ENCODE measurements at regions not wholly inside any gene's neighbourhood (a gene's known extent, or its start where the extent isn't known, plus 50 kb on each side); places are given as distances from the start of the nearest gene placed in this dataset.

DNA sequence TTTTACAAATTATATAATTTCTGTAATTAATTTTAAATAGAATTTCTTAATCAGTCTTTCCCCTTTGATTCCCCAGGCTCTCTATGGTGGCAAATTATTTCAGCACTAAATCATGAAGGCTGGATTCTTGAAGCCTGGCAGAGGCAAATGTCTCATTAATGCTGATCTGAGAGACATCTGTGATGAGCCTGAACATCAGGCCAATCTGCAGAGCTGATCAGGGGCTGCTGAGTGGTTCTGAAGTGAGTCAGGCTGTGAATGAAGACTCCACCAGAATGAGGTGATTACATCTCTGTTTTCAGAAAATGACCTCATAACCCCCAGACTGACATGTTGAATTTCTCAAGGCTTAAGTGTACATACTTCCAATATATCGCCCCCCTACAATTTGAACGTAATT is 124.2 kb upstream of the MIS18BP1 start:
- ATAC-seq (no peak), DNase-seq (no peak)
- ChIA-PET POLR2A (no interaction called here), CTCF (no interaction called here)
- no peak overlapping the region for H3K27ac Mint-ChIP-seq
- intact Hi-C loops (cut with DNase I, micrococcal nuclease), result no loop called here
- H3K9me3 Mint-ChIP-seq (ENCODE audit: low read depth), result no peaks in the 10 kb centered on the region
- no peaks in the 10 kb centered on the region for H3K4me1 Mint-ChIP-seq
- H3K36me3 Mint-ChIP-seq (ENCODE audit: low read depth), result no peaks in the 10 kb centered on the region
- no peaks in the 10 kb centered on the region for H3K27me3 Mint-ChIP-seq
- no peak overlapping the region for H3K4me3 Mint-ChIP-seq

DNA sequence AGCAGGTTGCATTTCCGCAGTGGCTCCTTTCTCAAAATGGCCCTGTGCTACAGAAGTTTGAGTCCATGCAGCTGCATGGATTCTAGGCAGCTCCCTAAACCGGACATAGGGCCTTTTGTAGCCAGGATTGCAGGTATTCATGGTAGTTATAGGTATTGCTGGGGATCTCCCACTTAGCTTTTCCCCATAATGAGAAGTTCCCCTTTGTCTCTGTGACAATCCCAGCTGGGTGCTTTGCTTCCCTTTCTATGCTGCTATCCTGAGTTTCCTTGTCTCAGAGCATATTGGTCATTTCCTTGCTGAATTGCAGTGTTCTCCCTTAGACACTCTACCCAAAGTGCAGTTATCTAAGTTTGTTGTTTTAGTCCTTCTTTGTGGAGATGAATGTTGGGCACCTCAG is 120.9 kb upstream of the MIS18BP1 start:
- no peaks in the 10 kb centered on the region for H3K9me3 Mint-ChIP-seq (ENCODE audit: low read depth)
- ChIA-PET POLR2A (no interaction called here), CTCF (no interaction called here)
- intact Hi-C loops (cut with DNase I, micrococcal nuclease), result no loop called here
- H3K4me1 Mint-ChIP-seq, result no peaks in the 10 kb centered on the region
- no peak overlapping the region for H3K27ac Mint-ChIP-seq
- no peaks in the 10 kb centered on the region for H3K36me3 Mint-ChIP-seq (ENCODE audit: low read depth)
- no peaks in the 10 kb centered on the region for H3K27me3 Mint-ChIP-seq
- H3K4me3 Mint-ChIP-seq, result no peak overlapping the region
- no peak for DNase-seq
- no peak for ATAC-seq

DNA sequence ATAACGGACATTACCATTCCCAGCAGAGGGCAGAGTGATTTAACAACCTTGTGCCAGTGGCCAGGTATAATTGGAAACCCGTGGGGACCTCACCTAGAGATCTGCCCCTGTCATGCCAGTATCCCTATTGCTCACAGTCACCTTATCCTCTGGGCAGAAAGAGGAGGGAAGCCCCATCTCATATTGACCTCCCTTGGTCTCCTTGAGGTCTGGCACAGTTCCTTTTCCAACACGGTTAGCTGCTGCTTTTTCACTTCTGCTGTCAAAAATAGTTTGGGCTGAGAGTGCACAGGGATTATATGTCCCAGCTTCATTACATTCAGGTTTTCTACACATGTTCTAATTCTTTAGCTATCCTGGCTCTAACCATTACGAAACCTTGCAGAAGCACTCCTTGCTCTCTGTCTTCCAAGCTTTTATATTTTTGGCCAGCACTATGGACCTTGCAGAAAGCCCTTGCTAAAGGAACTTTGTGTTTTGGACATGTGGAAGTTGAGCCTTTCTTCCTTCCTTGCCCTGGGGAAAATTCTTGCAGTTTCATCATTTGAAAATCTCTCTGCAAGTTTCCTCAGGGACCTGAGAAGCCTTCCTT is 111.7 kb upstream of the MIS18BP1 start:
- no peak overlapping the region for H3K27ac Mint-ChIP-seq
- intact Hi-C loops (cut with DNase I, micrococcal nuclease), result no loop called here
- no peaks in the 10 kb centered on the region for H3K27me3 Mint-ChIP-seq
- H3K4me1 Mint-ChIP-seq, result no peaks in the 10 kb centered on the region
- H3K9me3 Mint-ChIP-seq (ENCODE audit: low read depth), result no peaks in the 10 kb centered on the region
- ChIA-PET POLR2A (no interaction called here), CTCF (no interaction called here)
- DNase-seq (no peak), ATAC-seq (no peak)
- no peaks in the 10 kb centered on the region for H3K36me3 Mint-ChIP-seq (ENCODE audit: low read depth)
- no peak overlapping the region for H3K4me3 Mint-ChIP-seq

DNA sequence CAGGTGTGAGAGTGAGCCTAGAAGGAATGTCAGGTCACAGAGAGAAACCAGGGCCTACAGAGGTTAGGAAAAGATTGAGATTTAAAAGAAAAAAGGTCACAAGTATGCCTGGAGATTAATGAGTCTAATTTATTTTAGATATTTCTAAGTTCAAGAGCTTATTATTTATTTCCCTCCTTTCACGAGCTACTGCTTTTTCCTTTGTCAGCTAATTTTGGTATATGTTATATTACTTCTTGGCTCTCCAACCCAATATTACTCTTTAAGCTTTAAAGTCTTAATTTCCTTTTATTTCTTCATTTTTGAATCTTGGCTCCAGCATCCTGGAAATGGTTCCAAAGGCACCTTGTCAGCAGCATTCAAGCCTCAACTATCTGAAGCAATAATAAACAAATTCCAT is 109.5 kb upstream of the MIS18BP1 start:
- ChIA-PET POLR2A (no interaction called here), CTCF (no interaction called here)
- H3K9me3 Mint-ChIP-seq (ENCODE audit: low read depth), result no peaks in the 10 kb centered on the region
- H3K27me3 Mint-ChIP-seq, result no peaks in the 10 kb centered on the region
- no peak overlapping the region for H3K4me3 Mint-ChIP-seq
- no peak overlapping the region for H3K27ac Mint-ChIP-seq
- H3K36me3 Mint-ChIP-seq (ENCODE audit: low read depth), result no peaks in the 10 kb centered on the region
- intact Hi-C loops (cut with DNase I, micrococcal nuclease), result no loop called here
- DNase-seq (no peak), ATAC-seq (no peak)
- H3K4me1 Mint-ChIP-seq, result no peaks in the 10 kb centered on the region

DNA sequence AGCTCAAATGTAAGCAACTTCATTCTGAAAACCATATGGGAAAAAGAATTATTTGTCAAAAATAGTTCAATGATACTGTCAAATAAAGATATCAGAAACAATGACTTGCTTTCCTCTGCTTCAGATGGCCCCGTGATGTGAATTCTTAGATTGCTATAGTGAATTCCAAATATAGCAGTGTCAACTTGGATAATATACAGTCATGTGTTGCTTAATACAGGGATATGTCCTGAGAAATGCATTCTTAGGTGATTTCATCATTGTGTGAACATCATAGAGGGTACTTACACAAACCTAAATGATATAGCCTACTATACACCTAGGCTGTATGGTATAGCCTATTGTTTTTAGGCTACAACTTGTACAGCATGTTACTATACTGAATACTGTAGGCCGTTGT is 108.7 kb upstream of the MIS18BP1 start:
- no peaks in the 10 kb centered on the region for H3K27me3 Mint-ChIP-seq
- no peaks in the 10 kb centered on the region for H3K4me1 Mint-ChIP-seq
- no peak overlapping the region for H3K27ac Mint-ChIP-seq
- intact Hi-C loops (cut with DNase I, micrococcal nuclease), result no loop called here
- no peaks in the 10 kb centered on the region for H3K36me3 Mint-ChIP-seq (ENCODE audit: low read depth)
- DNase-seq (no peak), ATAC-seq (no peak)
- H3K4me3 Mint-ChIP-seq, result no peak overlapping the region
- ChIA-PET CTCF (no interaction called here), POLR2A (no interaction called here)
- no peaks in the 10 kb centered on the region for H3K9me3 Mint-ChIP-seq (ENCODE audit: low read depth)

DNA sequence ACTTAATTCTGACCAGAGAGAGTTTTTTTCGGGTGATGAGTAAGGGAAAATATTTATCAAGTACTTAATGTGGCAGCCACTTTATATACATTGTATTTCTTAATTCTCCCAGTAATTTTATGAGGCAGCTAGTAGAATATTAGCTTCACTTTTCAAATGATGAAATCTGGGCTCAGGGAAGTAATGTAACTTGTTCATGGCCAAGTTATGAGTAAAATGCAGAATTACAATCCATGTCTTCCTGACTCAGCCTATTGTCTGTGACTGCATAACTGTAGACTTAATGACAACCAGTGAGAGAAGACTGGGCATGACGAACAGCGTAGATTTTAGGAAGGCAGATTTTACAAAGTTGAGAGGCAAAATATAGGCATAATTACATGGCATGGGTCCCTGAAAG is 106.7 kb upstream of the MIS18BP1 start:
- DNase-seq, result no peak
- Mint-ChIP-seq H3K27ac (no peak overlapping the region), H3K4me1 (no peaks in the 10 kb centered on the region), H3K27me3 (peaks cover 2% of the 10 kb centered on the region), H3K9me3 (ENCODE audit: low read depth) (peaks cover 2% of the 10 kb centered on the region), H3K4me3 (no peak overlapping the region), H3K36me3 (ENCODE audit: low read depth) (no peaks in the 10 kb centered on the region)
- intact Hi-C loops (cut with DNase I, micrococcal nuclease), result no loop called here
- ATAC-seq, result no peak
- ChIA-PET CTCF (no interaction called here), POLR2A (no interaction called here)

DNA sequence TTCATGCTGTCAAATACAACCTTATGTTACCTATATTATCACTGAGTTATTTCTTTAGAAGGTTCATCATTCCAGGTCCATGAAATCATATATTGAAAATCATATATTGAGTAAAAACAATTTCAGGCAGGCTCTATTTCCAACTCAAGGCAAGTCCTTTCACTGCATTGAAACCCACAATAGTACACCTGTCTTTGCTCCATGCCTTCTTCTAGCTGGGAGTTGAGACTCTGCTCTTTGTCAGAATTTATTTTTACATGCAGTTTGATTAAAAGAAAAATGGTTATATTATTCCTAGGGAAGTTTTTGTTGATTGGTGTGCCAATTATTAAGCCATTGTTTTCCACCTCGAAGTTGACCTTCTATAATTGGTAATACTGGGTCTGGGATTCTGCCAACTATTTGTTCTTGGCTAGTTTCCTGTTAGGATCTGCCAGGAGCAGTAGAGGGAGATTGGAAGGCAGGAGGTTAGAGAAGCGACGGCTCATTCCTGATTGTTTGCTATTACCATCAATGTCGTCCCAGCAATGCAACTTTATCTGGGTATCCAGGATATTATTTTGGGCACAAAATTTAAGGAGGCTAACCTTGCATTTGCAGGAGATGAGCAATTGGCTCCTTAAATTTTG is 79.5 kb upstream of the MIS18BP1 start:
- no peak overlapping the region for H3K27ac Mint-ChIP-seq
- ATAC-seq (no peak), DNase-seq (no peak)
- peaks cover 4% of the 10 kb centered on the region for H3K36me3 Mint-ChIP-seq (ENCODE audit: low read depth)
- peaks cover 16% of the 10 kb centered on the region for H3K9me3 Mint-ChIP-seq (ENCODE audit: low read depth)
- no peak overlapping the region for H3K4me3 Mint-ChIP-seq
- ChIA-PET CTCF (no interaction called here), POLR2A (no interaction called here)
- intact Hi-C loops (cut with DNase I, micrococcal nuclease), result no loop called here
- no peaks in the 10 kb centered on the region for H3K4me1 Mint-ChIP-seq
- H3K27me3 Mint-ChIP-seq, result no peaks in the 10 kb centered on the region

DNA sequence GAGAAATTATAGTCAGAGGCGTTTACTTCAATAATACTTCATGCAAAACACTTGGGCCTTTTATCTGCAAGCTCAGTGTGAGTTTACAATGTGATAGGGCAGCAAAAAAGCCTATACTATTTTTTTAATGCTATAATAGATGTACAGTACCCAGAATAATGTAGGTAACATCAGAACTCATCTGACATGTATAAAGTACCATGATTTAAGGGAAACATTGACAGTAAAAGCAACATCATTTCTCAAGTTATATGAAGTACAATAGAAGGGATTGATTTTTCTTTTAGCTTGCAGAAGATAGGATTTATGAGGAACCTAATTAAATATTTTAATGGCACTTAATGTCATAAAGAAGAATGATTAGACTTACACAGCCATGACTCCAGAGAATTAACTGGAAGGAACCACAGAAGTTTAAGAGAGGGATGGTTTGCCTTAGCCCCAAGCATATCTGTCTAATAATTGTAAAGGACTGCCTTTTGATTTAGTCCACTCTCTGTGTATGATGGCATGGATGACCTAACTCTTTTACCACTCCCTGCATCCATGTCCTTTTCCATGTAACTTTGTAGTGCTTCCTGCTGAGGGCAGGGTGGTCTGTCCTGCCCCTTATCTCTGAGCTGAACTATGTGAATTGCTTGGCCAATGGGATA is 55.9 kb upstream of the MIS18BP1 start:
- CTCF ChIA-PET, result no interaction called here
- ATAC-seq (no peak), DNase-seq (no peak)
- intact Hi-C loops (cut with DNase I, micrococcal nuclease), result no loop called here
- no peak overlapping the region for H3K27ac Mint-ChIP-seq
- no peaks in the 10 kb centered on the region for H3K36me3 Mint-ChIP-seq (ENCODE audit: low read depth)
- no peaks in the 10 kb centered on the region for H3K27me3 Mint-ChIP-seq
- POLR2A ChIA-PET, result no interaction called here
- H3K4me1 Mint-ChIP-seq, result no peaks in the 10 kb centered on the region
- peaks cover 6% of the 10 kb centered on the region for H3K9me3 Mint-ChIP-seq (ENCODE audit: low read depth)
- H3K4me3 Mint-ChIP-seq, result no peak overlapping the region

Measured in activated CD4-positive, alpha-beta T cell treated with anti-CD3 and anti-CD28 coated beads for 36 hours (primary cell).